HG03571 (cell line): ENCODE measurements at regions not wholly inside any gene's neighbourhood (a gene's known extent, or its start where the extent isn't known, plus 50 kb on each side); places are given as distances from the start of the nearest gene placed in this dataset.
"Not testable (repeated sequence)": the region's sequence is repeated elsewhere in the genome, so short reads cannot be mapped to it uniquely, and the experiment has no call there.

Experiments used
- ATAC-seq: cut with Tn5 transposase; IDR thresholded peaks from one replicate; pipeline ENCODE4 v1.9.1; 2021; ENCODE audit not compliant: unreplicated experiment

DNA sequence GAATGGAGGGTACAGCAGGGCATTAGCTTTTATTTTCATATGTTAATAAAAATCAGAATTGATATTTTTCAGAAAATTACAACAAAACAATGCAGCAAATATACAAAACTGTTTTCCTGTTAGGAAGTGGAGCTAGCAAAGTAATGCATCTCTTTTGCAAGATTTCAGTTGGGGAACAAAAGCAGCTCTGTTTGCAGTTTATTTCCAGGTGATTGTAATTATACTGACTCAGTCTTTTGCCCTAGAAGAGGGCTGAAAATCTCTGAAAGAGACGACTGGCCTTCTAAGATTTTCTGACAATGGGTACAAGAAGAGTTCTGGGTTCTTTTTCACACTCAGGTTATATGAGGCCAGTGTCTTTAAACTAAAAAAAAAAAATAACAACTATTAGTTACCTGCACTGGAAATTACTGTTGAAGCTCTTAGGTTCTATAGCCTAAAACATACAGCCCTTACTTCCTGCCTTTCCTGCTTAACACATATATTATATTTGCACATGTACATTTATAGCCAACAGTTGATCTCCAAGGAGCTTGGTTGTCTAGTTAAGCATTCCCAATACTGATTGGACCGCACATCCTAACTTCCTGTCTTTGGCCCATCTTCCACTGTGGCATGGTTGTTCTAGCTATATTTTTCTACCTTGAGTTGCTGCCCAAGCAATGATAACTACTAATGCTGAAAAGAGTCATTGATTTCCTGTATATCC, 199.1 kb upstream of the KRR1 start:
- no peak for ATAC-seq

GRCh38 chr12:75709503-75709902, 198.1 kb upstream of the KRR1 start:
- ATAC-seq = no peak

DNA sequence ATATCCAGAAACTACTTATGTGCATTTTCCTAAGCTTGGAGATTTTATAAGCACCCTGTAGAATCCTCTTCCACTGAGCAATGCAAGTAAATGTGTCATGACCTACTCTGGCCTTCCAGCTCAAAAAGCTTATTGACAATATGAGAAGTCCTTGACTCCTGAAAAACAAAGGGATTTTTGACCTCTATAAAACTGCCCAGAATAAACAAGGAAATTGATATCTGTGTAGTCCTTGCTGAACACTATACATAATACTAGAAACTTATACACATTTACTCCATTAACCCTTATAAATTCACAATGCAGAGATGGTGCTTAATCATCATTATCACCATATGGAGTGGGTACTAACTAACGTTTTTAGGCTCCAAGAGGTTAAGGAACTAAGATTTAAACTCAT, 197.4 kb upstream of the KRR1 start:
- ATAC-seq = no peak

- no peak for ATAC-seq
Observed at GRCh38 chr12:75707983-75708382, 196.6 kb upstream of the KRR1 start.

DNA sequence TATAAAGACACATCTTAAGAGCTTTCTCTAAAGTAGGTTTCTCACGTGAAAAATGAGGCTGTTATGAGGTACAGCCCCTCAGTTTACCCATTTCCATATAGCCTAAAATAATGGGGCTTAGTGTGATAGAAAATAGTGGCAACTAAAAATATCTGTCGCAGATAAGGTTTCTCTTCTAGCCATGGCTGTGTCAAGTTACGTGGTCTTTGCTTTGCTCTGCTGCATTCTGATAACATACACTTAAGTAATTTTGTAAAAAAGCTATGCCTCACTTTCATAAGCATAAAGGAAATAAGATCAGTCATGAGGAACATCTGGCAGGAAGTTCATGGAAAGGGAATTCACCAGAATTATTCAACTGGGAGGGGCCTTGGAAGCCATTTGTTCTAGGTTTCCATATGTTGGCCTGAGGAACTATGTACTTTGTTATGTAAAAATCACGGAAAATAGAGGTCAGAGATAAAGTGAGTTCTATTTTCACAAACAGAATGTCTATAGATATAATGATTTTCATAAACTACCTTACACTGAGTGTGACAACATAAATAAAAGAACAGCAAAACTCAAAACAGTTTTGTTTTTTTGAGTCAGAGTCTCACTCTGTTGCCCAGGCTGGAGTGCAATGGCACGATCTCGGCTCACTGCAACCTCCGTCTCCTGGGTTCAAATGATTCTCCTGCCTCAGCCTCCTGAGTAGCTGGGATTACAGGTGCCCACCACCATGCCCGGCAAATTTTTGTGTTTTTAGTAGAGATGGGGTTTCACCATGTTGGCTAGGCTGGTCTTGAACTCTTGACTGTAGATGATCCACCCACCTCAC, 195.6 kb upstream of the KRR1 start:
- ATAC-seq = no peak

DNA sequence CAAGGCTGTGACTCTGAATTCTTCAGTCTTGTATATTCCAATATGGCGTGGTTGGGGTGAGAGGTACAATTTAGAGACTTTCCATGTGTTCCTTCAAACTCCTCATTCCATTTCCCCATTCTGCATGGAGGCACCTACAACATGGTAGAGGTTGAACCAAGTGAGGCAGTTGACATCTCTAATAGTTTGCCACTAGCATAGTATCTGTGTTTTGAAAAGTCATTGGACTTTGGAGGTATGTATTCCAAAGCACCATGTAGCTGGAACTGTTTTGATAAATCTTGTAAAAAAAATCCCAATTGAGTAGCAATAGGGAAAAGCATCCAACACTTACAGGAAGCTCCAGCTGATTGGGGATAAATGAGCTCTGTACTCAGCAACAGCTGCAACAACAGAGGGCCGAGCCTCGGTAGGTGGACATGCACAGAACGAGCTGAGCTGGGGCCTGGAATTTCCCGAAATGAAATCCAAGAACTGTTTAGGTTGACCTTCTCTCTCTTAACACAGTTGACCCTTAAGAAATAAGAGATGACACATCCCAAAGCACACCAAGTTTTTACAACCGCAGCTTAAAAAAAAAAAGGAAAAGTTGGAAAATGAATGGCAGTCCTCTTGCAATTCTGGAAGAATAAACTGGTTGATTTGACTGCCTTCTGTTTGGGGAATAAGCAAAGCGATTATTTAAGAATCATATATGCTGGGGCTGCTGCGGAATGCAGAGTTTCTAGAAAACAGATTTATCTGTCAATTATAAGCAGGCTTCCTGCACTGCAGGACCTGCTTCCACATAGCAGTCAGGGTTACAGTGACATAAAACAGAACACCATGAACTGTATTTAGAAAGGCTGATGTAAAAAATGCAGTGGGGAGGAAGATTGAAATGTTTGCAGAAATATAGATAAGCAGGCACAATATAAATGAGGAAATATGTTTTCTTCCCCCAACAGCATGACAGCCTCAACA, 194.6 kb upstream of the KRR1 start:
- no peak for ATAC-seq

GRCh38 chr12:75704664-75705063, 193.3 kb upstream of the KRR1 start:
- no peak for ATAC-seq

DNA sequence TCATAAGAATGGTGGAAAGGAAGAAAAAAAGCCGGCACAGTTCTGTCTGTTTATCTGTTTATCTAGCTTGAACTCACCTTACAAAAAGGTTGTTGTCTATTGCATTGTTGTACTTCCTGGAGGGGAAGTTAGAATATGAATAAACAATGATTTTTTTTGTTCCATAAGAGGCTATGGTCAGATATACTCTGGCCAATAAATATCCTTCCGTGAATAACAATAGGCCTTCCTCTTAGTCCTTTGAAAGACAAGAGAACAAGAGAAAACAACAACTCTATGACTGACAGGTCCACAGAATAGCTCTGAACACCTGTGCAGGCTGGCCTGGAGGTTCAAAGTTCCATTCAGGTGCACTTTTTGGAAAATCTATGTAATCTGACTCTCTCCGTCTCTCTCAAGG, 192.8 kb upstream of the KRR1 start:
- no peak for ATAC-seq

- no peak for ATAC-seq
Observed at GRCh38 chr12:75703131-75703530, 191.7 kb upstream of the KRR1 start.

- ATAC-seq = no peak
Observed at GRCh38 chr12:75702477-75703093, 191.2 kb upstream of the KRR1 start.

GRCh38 chr12:75701859-75702258, 190.4 kb upstream of the KRR1 start:
- ATAC-seq = no peak

DNA sequence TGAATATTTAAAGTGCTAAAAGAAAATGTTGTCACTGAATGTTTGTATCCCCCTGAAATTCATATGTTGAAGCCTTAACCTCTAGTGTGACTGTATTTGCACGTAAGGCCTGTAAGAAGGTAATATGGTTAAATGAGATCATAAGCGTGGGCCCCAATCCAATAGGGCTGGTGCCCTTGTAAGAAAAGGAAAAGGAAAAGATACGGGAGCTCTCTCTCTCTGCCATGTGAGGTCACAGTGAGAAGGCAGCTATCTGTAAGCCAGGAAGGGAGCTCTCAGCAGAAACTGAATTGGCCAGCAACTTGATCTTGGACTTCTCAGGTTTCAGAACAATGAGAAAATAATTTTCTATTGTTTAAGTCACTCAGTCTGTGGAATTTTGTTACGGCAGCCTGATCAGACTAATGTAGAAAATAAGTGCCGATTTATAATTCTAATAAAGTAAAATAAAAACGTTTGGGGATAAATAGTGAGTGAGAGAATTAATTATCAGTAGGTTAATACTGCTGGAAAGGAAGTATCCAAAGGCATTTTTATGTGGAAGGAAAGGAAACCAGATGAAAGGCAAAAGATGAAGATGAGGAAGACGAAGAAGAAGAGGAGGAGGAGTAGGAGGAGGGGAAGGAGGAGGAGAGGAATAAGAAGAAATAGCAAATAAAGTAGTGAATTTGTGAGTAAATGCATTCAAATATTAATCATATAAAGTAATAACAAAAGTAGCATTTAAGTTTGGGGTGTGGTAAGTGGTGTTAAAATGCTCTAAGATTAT, 188.5 kb upstream of the KRR1 start:
- no peak for ATAC-seq

DNA sequence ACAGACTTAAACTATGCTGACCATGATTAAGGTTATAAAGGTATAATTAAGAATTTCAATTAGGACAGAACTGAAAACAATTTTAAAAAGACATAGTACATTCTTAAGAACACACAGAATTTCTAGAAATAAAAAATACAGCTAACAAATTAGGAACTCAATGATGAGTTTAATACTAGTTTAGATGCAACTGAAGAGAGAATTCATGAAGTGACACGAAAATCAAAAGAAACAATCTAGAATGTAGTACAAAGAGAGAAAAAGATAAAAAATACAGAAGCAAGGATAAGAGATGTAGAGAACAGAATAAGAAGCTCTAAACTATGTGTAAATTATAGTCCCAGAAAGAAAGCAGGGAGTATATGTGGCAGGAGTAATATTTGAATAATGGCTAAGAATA, 187.8 kb upstream of the KRR1 start:
- no peak for ATAC-seq

DNA sequence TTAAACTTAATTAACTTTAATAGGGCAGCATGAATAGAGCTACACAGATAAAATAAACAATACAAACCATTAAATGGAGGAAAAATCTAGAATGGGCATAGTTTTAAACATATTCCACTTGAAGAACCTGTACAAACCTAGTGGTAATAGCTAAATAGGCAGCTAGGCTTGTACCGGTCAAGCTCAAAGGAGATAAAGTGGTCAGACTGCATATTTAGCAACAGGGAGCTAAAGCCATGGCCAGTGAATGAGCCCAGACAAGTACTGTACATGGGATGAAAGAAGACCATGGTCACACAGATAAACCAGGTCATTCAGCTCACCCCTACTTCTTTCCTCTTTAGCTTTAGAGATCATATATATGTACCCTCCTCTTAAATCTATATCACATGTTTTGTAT, 186.6 kb upstream of the KRR1 start:
- ATAC-seq = no peak

GRCh38 chr12:75695926-75696325, 184.5 kb upstream of the KRR1 start:
- no peak for ATAC-seq

DNA sequence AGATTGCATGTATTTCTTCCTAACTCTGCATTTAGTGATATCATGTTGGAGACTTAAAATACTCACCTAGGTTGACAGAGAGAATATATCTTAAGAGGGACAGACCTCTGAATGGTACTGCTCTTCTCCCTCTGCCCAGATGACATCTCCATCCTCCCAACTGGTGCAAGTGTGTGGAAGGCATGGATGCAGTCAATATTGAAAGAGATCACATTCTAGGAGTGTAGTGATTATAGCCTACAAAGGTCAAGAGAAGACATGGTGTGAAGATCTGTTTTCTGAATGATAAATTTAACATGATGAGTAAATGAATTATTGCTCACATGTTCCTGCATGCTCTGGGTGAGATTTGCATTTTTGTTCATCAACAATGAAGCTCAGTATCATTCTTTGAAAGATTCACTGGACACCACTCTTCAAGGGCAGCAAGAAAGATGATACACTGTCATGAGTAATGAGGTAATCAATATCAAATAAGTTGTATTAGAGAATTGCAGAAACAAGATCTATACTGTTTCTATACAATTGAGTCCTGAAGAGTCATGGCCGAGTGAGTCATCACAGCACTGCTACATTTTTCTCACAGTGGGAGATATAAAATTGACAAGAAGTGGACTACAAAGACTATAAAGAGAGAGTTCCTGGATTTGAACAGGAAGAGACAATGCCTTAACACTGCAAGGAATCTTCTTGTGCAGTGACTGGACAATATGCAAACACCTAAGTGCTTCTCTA, 183.3 kb upstream of the KRR1 start:
- ATAC-seq = no peak

- no peak for ATAC-seq
Observed at GRCh38 chr12:75692876-75693275, 181.5 kb upstream of the KRR1 start.

GRCh38 chr12:75690296-75690955, 179.0 kb upstream of the KRR1 start:
- no peak for ATAC-seq

- ATAC-seq = not testable (repeated sequence)
Observed at GRCh38 chr12:75686233-75686632, 174.8 kb upstream of the KRR1 start.
